Forelimb muscle (tissue), 1 donor: ENCODE measurements at regions not wholly inside any gene's neighbourhood (a gene's known extent, or its start where the extent isn't known, plus 50 kb on each side); places are given as distances from the start of the nearest gene placed in this dataset.

Experiments used
- DNase-seq: peaks from one replicate; pipeline ENCODE4 v3.0.0-alpha.2; 2013; ENCODE audit warnings: low read depth

GRCh38 chr2:217118559-217119284, 258.9 kb upstream of the TNP1 start:
- DNase-seq, result no peak

- DNase-seq, result no peak
Measured at GRCh38 chr2:217117523-217117922, 257.7 kb upstream of the TNP1 start.

- DNase-seq, result no peak
Measured at GRCh38 chr2:217116610-217117009, 256.7 kb upstream of the TNP1 start.

GRCh38 chr2:217114117-217114516, 254.3 kb upstream of the TNP1 start:
- DNase-seq, result no peak

- DNase-seq, result no peak
Measured at GRCh38 chr2:217113491-217113890, 253.6 kb upstream of the TNP1 start.

- DNase-seq, result no peak
Measured at GRCh38 chr2:217110550-217110949, 250.7 kb upstream of the TNP1 start.

- no peak for DNase-seq
Measured at GRCh38 chr2:217108575-217109027, 248.7 kb upstream of the TNP1 start.

- no peak for DNase-seq
Measured at GRCh38 chr2:217108086-217108485, 248.2 kb upstream of the TNP1 start.

- DNase-seq, result no peak
Measured at GRCh38 chr2:217107480-217107879, 247.6 kb upstream of the TNP1 start.

- no peak for DNase-seq
Measured at GRCh38 chr2:217106650-217107014, 246.8 kb upstream of the TNP1 start.

- DNase-seq, result no peak
Measured at GRCh38 chr2:217105733-217106649, 246.1 kb upstream of the TNP1 start.

- DNase-seq, result no peak
Measured at GRCh38 chr2:217103752-217104545, 244.1 kb upstream of the TNP1 start.

GRCh38 chr2:217102956-217103355, 243.1 kb upstream of the TNP1 start:
- no peak for DNase-seq

- no peak for DNase-seq
Measured at GRCh38 chr2:217101972-217102371, 242.1 kb upstream of the TNP1 start.

- DNase-seq, result no peak
Measured at GRCh38 chr2:217099561-217099960, 239.7 kb upstream of the TNP1 start.

GRCh38 chr2:217098435-217098834, 238.6 kb upstream of the TNP1 start:
- no peak for DNase-seq

- DNase-seq, result no peak
Measured at GRCh38 chr2:217097346-217097745, 237.5 kb upstream of the TNP1 start.

- no peak for DNase-seq
Measured at GRCh38 chr2:217096474-217097225, 236.8 kb upstream of the TNP1 start.

GRCh38 chr2:217095511-217096205, 235.8 kb upstream of the TNP1 start:
- DNase-seq, result no peak

- DNase-seq, result no peak
Measured at GRCh38 chr2:217092710-217093379, 233.0 kb upstream of the TNP1 start.
